ENCODE measurements at regions not wholly inside any gene's neighbourhood (a gene's known extent, or its start where the extent isn't known, plus 50 kb on each side); places are given as distances from the start of the nearest gene placed in this dataset.

GRCh38 chr3:66931291-66931690 is 66.8 kb upstream of the KBTBD8 start:
- H3K9me3 Mint-ChIP-seq (ENCODE audit: insufficient read depth), result no peaks in the 10 kb centered on the region
- no peak overlapping the region for H3K4me2 ChIP-seq (replicated peaks; ENCODE audit: low read depth, low read length, poor library complexity, severe bottlenecking)
- H3K9me3 ChIP-seq (ENCODE audit: control extremely low read depth in 1 of 3, control insufficient read depth in 2 of 3, insufficient read depth in 1 of 3, low read length in 2 of 3), result no peaks in the 10 kb centered on the region
- TF ChIP-seq EZH2 (IDR thresholded peaks at IDR 0.05; ENCODE audit: borderline replicate concordance, insufficient read depth, low read depth, low read length, poor library complexity, severe bottlenecking) (no peak), CTCF (IDR thresholded peaks at IDR 0.05) (no peak)
- no peak overlapping the region for H3K27ac ChIP-seq (ENCODE audit: low read length in 2 of 2)
- peaks cover 13% of the 10 kb centered on the region for H3K27me3 Mint-ChIP-seq
- no peak overlapping the region for H2AFZ ChIP-seq (ENCODE audit: insufficient read depth, low read depth, low read length, poor library complexity, severe bottlenecking)
- H3K36me3 ChIP-seq (replicated peaks in 1 of 2; ENCODE audit: control extremely low read depth in 1 of 2, control insufficient read depth in 1 of 2, extremely low read depth in 1 of 2, insufficient read depth in 2 of 2, low read length in 1 of 2), result no peaks in the 10 kb centered on the region
- H3K79me2 ChIP-seq (ENCODE audit: control insufficient read depth, insufficient read depth, low read length), result no peaks in the 10 kb centered on the region
- 72% methylated on average over 3 of the region's 5 CpGs for WGBS (ENCODE audit: insufficient coverage)
- H3K4me1 ChIP-seq (ENCODE audit: control insufficient read depth in 2 of 2, insufficient read depth in 2 of 2, low read length in 2 of 2), result no peaks in the 10 kb centered on the region
- H4K20me1 ChIP-seq (ENCODE audit: control insufficient read depth, insufficient read depth, low read length, poor library complexity, severe bottlenecking), result no peaks in the 10 kb centered on the region
- H3K4me3 ChIP-seq (ENCODE audit: control extremely low read depth in 1 of 5, extremely low read depth in 1 of 5, insufficient read depth in 1 of 5, low read depth in 2 of 5, low read length in 4 of 5), result no peak overlapping the region
- H3K27ac Mint-ChIP-seq, result no peak overlapping the region
- CTCF ChIA-PET, result no interaction called here
- H3K9ac ChIP-seq (ENCODE audit: low read length), result no peak overlapping the region
- no peaks in the 10 kb centered on the region for H3K4me1 Mint-ChIP-seq
- DNase-seq, result no peak
- no peak overlapping the region for H3K4me3 Mint-ChIP-seq
- intact Hi-C loops (cut with micrococcal nuclease), result no loop called here
- H3K27me3 ChIP-seq (replicated peaks in 1 of 4; ENCODE audit: control extremely low read depth in 1 of 4, control insufficient read depth in 3 of 4, insufficient read depth in 4 of 4, low read length in 3 of 4), result peaks cover 0 to 4% (median 0%) of the 10 kb centered on the region in 4 experiments
- ATAC-seq (ENCODE audit: low read depth), result no peak
- POLR2A ChIA-PET, result no interaction called here

GRCh38 chr3:66931699-66932098 is 66.4 kb upstream of the KBTBD8 start:
- intact Hi-C loops (cut with micrococcal nuclease), result no loop called here
- Histone ChIP-seq H3K9ac (ENCODE audit: low read length) (no peak overlapping the region), H3K36me3 (replicated peaks in 1 of 2; ENCODE audit: control extremely low read depth in 1 of 2, control insufficient read depth in 1 of 2, extremely low read depth in 1 of 2, insufficient read depth in 2 of 2, low read length in 1 of 2) (no peaks in the 10 kb centered on the region), H4K20me1 (ENCODE audit: control insufficient read depth, insufficient read depth, low read length, poor library complexity, severe bottlenecking) (no peaks in the 10 kb centered on the region), H3K9me3 (ENCODE audit: control extremely low read depth in 1 of 3, control insufficient read depth in 2 of 3, insufficient read depth in 1 of 3, low read length in 2 of 3) (no peaks in the 10 kb centered on the region), H3K4me1 (ENCODE audit: control insufficient read depth in 2 of 2, insufficient read depth in 2 of 2, low read length in 2 of 2) (no peaks in the 10 kb centered on the region), H3K4me3 (ENCODE audit: control extremely low read depth in 1 of 5, extremely low read depth in 1 of 5, insufficient read depth in 1 of 5, low read depth in 2 of 5, low read length in 4 of 5) (no peak overlapping the region), H3K79me2 (ENCODE audit: control insufficient read depth, insufficient read depth, low read length) (no peaks in the 10 kb centered on the region), H3K4me2 (replicated peaks; ENCODE audit: low read depth, low read length, poor library complexity, severe bottlenecking) (no peak overlapping the region), H3K27me3 (replicated peaks in 1 of 4; ENCODE audit: control extremely low read depth in 1 of 4, control insufficient read depth in 3 of 4, insufficient read depth in 4 of 4, low read length in 3 of 4) (peaks cover 0 to 4% (median 0%) of the 10 kb centered on the region in 4 experiments), H2AFZ (ENCODE audit: insufficient read depth, low read depth, low read length, poor library complexity, severe bottlenecking) (no peak overlapping the region), H3K27ac (ENCODE audit: low read length in 2 of 2) (no peak overlapping the region)
- H3K4me1 Mint-ChIP-seq, result no peaks in the 10 kb centered on the region
- ChIA-PET POLR2A (no interaction called here), CTCF (no interaction called here)
- WGBS (ENCODE audit: insufficient coverage), result no CpG with 5 or more reads among the region's 1 CpG
- no peaks in the 10 kb centered on the region for H3K9me3 Mint-ChIP-seq (ENCODE audit: insufficient read depth)
- no peak overlapping the region for H3K4me3 Mint-ChIP-seq
- DNase-seq, result no peak
- TF ChIP-seq EZH2 (IDR thresholded peaks at IDR 0.05; ENCODE audit: borderline replicate concordance, insufficient read depth, low read depth, low read length, poor library complexity, severe bottlenecking) (no peak), CTCF (IDR thresholded peaks at IDR 0.05) (no peak)
- peaks cover 14% of the 10 kb centered on the region for H3K27me3 Mint-ChIP-seq
- no peak overlapping the region for H3K27ac Mint-ChIP-seq
- no peak for ATAC-seq (ENCODE audit: low read depth)

Data from B cell (primary cell).